AG09309 (cell line): ENCODE measurements at regions not wholly inside any gene's neighbourhood (a gene's known extent, or its start where the extent isn't known, plus 50 kb on each side); places are given as distances from the start of the nearest gene placed in this dataset.

Experiments
- DNase-seq: peaks from one replicate; pipeline ENCODE4 v3.0.0-alpha.2; 2010; ENCODE audit warnings: low read depth
- H3K4me3 ChIP-seq: 2 replicates; pipeline ENCODE4 v1.5.1; 2011; ENCODE audit warnings: mild to moderate bottlenecking, low read depth, low read length, moderate library complexity; ENCODE audit not compliant: control insufficient read depth
- TF ChIP-seq, protein P1 (sequence below): IDR thresholded peaks from 2 replicates; pipeline ENCODE4 v1.5.1; 2011; ENCODE audit warnings: mild to moderate bottlenecking, low read depth, low read length, inconsistent platforms; ENCODE audit not compliant: insufficient read depth, control insufficient read depth; ENCODE audit errors: missing control alignments

- TF ChIP-seq, protein P1, sequence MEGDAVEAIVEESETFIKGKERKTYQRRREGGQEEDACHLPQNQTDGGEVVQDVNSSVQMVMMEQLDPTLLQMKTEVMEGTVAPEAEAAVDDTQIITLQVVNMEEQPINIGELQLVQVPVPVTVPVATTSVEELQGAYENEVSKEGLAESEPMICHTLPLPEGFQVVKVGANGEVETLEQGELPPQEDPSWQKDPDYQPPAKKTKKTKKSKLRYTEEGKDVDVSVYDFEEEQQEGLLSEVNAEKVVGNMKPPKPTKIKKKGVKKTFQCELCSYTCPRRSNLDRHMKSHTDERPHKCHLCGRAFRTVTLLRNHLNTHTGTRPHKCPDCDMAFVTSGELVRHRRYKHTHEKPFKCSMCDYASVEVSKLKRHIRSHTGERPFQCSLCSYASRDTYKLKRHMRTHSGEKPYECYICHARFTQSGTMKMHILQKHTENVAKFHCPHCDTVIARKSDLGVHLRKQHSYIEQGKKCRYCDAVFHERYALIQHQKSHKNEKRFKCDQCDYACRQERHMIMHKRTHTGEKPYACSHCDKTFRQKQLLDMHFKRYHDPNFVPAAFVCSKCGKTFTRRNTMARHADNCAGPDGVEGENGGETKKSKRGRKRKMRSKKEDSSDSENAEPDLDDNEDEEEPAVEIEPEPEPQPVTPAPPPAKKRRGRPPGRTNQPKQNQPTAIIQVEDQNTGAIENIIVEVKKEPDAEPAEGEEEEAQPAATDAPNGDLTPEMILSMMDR: no peak
- H3K4me3 ChIP-seq: no peak overlapping the region
- DNase-seq: no peak
Measured at GRCh38 chr2:6694555-6694954, 171.2 kb downstream of the CMPK2 start.

GRCh38 chr2:6700335-6700734 lies 165.4 kb downstream of the CMPK2 start:
- DNase-seq: no peak
- TF ChIP-seq, protein P1: no peak
- no peak overlapping the region for H3K4me3 ChIP-seq

GRCh38 chr2:6704077-6704476 lies 161.6 kb downstream of the CMPK2 start:
- DNase-seq: no peak
- TF ChIP-seq, protein P1: no peak
- H3K4me3 ChIP-seq: no peak overlapping the region

- TF ChIP-seq, protein P1: no peak
- no peak overlapping the region for H3K4me3 ChIP-seq
- DNase-seq: no peak
Measured at GRCh38 chr2:6721395-6721794, 144.3 kb downstream of the CMPK2 start.

- H3K4me3 ChIP-seq: no peak overlapping the region
- TF ChIP-seq, protein P1: no peak
- no peak for DNase-seq
Measured at GRCh38 chr2:6722574-6722973, 143.1 kb downstream of the CMPK2 start.

GRCh38 chr2:6723865-6724604 lies 141.7 kb downstream of the CMPK2 start:
- TF ChIP-seq, protein P1: no peak
- H3K4me3 ChIP-seq: no peak overlapping the region
- DNase-seq: no peak
